ENCODE measurements at regions not wholly inside any gene's neighbourhood (a gene's known extent, or its start where the extent isn't known, plus 50 kb on each side); places are given as distances from the start of the nearest gene placed in this dataset.

DNA sequence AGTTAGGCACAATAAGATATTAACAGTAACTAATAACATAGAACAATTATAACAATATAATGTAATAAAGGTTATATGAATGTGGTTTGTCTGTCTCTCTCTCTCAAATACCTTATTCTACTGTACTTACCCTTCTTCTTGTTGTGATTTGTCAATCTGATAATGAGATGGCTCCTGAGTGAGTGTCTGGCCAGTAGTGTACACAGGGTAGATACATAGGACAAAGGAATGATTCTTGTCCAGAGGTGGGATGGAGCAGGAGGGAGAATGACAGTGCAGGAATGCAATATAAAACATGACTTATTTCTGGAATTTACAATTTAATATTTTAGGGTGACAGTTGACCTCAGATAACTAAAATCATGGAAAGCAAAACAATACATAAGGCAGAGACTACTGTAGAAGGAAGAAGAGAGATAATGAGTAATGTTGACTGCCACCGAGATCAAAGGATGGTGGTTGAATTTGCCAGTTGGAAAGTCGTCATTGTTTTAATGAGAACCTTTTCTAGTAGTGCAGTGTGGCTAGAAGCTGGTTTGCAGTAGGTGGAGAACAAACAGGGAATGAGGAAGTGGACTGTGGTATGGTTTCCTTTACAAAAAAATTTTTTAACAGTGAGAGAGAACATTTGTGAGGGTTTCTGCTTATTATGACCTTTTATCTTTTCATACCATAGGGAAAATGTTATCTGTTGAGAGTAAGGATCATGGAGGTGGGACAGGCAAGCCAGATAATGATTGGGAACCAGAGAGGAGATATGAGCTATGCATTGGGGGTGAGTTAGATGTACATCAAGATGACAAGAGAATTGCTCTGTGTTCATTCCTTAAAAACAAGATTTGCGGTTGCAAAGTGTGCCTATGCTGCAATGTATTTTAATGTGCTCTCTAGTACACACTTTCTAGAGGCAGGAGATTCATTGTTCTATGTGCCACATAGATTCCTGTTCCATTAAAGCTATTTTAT lies 458.3 kb downstream of the BTG1 start:
- no peak for DNase-seq (ENCODE audit: extremely low spot score in 2 of 2)
- Histone ChIP-seq H3K9me3 (no peaks in the 10 kb centered on the region), H3K27ac (no peak overlapping the region), H3K4me1 (no peaks in the 10 kb centered on the region), H3K36me3 (no peaks in the 10 kb centered on the region), H3K4me3 (no peak overlapping the region), H3K27me3 (no peaks in the 10 kb centered on the region)
- intact Hi-C loops (cut with DNase I): no loop called here
- TF ChIP-seq, protein P1, sequence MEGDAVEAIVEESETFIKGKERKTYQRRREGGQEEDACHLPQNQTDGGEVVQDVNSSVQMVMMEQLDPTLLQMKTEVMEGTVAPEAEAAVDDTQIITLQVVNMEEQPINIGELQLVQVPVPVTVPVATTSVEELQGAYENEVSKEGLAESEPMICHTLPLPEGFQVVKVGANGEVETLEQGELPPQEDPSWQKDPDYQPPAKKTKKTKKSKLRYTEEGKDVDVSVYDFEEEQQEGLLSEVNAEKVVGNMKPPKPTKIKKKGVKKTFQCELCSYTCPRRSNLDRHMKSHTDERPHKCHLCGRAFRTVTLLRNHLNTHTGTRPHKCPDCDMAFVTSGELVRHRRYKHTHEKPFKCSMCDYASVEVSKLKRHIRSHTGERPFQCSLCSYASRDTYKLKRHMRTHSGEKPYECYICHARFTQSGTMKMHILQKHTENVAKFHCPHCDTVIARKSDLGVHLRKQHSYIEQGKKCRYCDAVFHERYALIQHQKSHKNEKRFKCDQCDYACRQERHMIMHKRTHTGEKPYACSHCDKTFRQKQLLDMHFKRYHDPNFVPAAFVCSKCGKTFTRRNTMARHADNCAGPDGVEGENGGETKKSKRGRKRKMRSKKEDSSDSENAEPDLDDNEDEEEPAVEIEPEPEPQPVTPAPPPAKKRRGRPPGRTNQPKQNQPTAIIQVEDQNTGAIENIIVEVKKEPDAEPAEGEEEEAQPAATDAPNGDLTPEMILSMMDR (IDR thresholded peaks at IDR 0.05): no peak
- TF ChIP-seq POLR2AphosphoS5 (IDR thresholded peaks at IDR 0.05; ENCODE audit: insufficient read depth in 1 of 2, low read depth in 1 of 2): no peak
- no peak for TF ChIP-seq POLR2A (IDR thresholded peaks at IDR 0.05)

DNA sequence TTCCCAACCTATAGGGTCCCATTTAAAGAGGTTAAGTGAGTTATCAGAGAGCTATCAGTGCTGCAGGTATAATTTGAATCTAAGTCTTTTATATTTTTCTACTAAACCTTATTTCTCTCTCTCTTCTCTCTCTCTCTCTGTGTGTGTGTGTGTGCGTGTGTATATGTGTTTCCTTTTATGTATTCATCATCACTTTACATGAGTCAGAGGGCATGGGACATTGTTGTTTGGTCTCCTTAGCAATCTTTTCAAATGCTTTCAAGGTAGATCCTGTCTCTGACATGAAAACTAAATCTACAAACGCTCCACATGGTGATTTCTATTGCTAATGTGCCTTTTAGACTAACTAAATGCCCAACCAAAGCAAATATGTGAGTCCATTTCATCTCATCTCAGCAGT lies 459.7 kb downstream of the BTG1 start:
- TF ChIP-seq, protein P1 (IDR thresholded peaks at IDR 0.05): no peak
- TF ChIP-seq POLR2A (IDR thresholded peaks at IDR 0.05) (no peak), POLR2AphosphoS5 (IDR thresholded peaks at IDR 0.05; ENCODE audit: insufficient read depth in 1 of 2, low read depth in 1 of 2) (no peak)
- no peaks in the 10 kb centered on the region for H3K27me3 ChIP-seq
- H3K9me3 ChIP-seq: no peaks in the 10 kb centered on the region
- H3K36me3 ChIP-seq: no peaks in the 10 kb centered on the region
- no peak overlapping the region for H3K27ac ChIP-seq
- H3K4me1 ChIP-seq: no peaks in the 10 kb centered on the region
- H3K4me3 ChIP-seq: no peak overlapping the region
- DNase-seq (ENCODE audit: extremely low spot score in 2 of 2): no peak
- intact Hi-C loops (cut with DNase I): no loop called here

DNA sequence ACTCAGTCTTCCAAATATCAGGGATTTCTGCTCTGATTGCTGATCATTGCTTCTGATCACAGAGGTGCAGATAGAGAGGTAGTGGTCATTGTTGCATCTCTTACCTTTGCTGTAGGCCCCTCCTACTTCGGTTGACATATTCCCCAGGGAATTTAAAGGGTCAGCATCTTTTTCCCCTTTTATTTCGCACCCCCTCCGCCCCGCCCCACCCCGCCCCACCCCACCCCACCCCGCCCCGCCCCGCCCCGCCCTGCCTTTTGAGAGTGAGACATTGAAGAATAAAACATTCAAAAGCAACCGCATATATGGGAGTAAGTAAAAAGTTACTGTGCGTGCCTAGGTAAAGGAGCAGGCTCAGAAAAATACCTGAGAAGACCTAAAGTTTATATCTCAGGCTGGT lies 463.9 kb downstream of the BTG1 start:
- intact Hi-C loops (cut with DNase I): no loop called here
- Histone ChIP-seq H3K27ac (no peak overlapping the region), H3K4me1 (no peaks in the 10 kb centered on the region), H3K4me3 (no peak overlapping the region), H3K36me3 (no peaks in the 10 kb centered on the region), H3K9me3 (no peaks in the 10 kb centered on the region), H3K27me3 (no peaks in the 10 kb centered on the region)
- TF ChIP-seq POLR2AphosphoS5 (IDR thresholded peaks at IDR 0.05; ENCODE audit: insufficient read depth in 1 of 2, low read depth in 1 of 2): no peak
- TF ChIP-seq POLR2A (IDR thresholded peaks at IDR 0.05): no peak
- TF ChIP-seq, protein P1 (IDR thresholded peaks at IDR 0.05): no peak
- DNase-seq (ENCODE audit: extremely low spot score in 2 of 2): no peak

DNA sequence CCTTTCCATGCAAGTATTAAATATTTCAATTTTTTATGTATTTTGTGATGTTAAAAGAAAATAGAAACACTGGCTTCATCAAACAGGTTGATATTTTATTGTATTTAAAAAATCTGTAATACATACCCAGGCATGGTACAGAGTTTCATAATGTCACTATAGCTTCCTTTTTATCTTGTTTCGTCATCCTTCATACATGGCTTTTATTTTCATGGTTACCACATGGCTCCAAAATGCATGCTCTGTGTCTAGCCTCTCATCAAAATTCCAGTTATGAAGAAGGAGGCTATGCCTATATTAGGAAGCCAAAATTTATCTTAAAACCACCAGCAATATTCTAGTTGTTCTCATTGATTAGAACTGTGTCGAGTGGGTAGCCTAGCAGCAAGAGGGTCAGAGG lies 464.8 kb downstream of the BTG1 start:
- Histone ChIP-seq H3K9me3 (no peaks in the 10 kb centered on the region), H3K27ac (no peak overlapping the region), H3K4me3 (no peak overlapping the region), H3K27me3 (no peaks in the 10 kb centered on the region), H3K4me1 (no peaks in the 10 kb centered on the region), H3K36me3 (no peaks in the 10 kb centered on the region)
- TF ChIP-seq POLR2AphosphoS5 (IDR thresholded peaks at IDR 0.05; ENCODE audit: insufficient read depth in 1 of 2, low read depth in 1 of 2) (no peak), POLR2A (IDR thresholded peaks at IDR 0.05) (no peak)
- TF ChIP-seq, protein P1 (IDR thresholded peaks at IDR 0.05): no peak
- intact Hi-C loops (cut with DNase I): no loop called here
- no peak for DNase-seq (ENCODE audit: extremely low spot score in 2 of 2)

DNA sequence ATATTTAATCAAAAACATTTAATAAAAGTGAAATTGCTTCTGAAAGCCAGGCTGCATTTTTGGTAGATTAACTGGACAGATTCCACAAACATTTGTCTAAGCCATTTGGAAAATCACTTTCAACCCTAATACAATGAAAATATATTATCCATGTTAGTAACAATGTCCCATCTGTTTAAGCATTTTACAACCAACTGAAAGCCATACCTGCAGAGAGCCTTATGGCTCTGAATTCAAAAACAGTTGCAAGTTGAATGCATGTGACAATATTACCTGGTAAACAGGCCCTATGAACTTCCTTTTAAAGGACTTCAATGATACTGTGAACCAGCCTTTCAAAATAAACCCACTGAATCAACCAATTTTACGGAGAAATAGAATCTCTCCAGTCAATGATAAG lies 468.1 kb downstream of the BTG1 start:
- H3K4me3 ChIP-seq: no peak overlapping the region
- H3K36me3 ChIP-seq: no peaks in the 10 kb centered on the region
- no peak for TF ChIP-seq POLR2A (IDR thresholded peaks at IDR 0.05)
- TF ChIP-seq, protein P1 (IDR thresholded peaks at IDR 0.05): no peak
- TF ChIP-seq POLR2AphosphoS5 (IDR thresholded peaks at IDR 0.05; ENCODE audit: insufficient read depth in 1 of 2, low read depth in 1 of 2): no peak
- no peaks in the 10 kb centered on the region for H3K4me1 ChIP-seq
- H3K27me3 ChIP-seq: no peaks in the 10 kb centered on the region
- H3K9me3 ChIP-seq: no peaks in the 10 kb centered on the region
- DNase-seq (ENCODE audit: extremely low spot score in 2 of 2): no peak
- intact Hi-C loops (cut with DNase I): no loop called here
- H3K27ac ChIP-seq: no peak overlapping the region
